Esophagus squamous epithelium (tissue), 4 donors: ENCODE measurements at regions not wholly inside any gene's neighbourhood (a gene's known extent, or its start where the extent isn't known, plus 50 kb on each side); places are given as distances from the start of the nearest gene placed in this dataset.

ENCODE experiments used
- CTCF ChIP-seq, 6 experiments: fragments of 450-650 bp in 4 of 6; fragments of 200-600 bp in 2 of 6; sonication (generic) in 2 of 6; IDR thresholded peaks; one replicate each; pipeline ENCODE4 v1.5.1; 2016 to 2019; ENCODE audit warnings: antibody characterized with exemption in 6 of 6, mild to moderate bottlenecking in 4 of 6, moderate library complexity in 4 of 6
- POLR2A ChIP-seq, 4 donors: fragments of 450-650 bp; IDR thresholded peaks; one replicate each; pipeline ENCODE4 v1.6.1; 2017; ENCODE audit warnings: antibody characterized with exemption in 4 of 4, mild to moderate bottlenecking in 4 of 4, moderate library complexity in 3 of 4

- TF ChIP-seq POLR2A (IDR thresholded peaks at IDR 0.05) (no peak), CTCF (IDR thresholded peaks at IDR 0.05) (no peak)
Measured at GRCh38 chr4:3375688-3376087, 66.1 kb upstream of the HGFAC start.
